A673 (cell line): ENCODE measurements at regions not wholly inside any gene's neighbourhood (a gene's known extent, or its start where the extent isn't known, plus 50 kb on each side); places are given as distances from the start of the nearest gene placed in this dataset.

Experiments
- EZH2 ChIP-seq: fragments of 200-600 bp; sonication (generic); IDR thresholded peaks from 2 replicates; pipeline ENCODE4 v1.6.1; 2017; ENCODE audit warnings: borderline replicate concordance, low read depth, mild to moderate bottlenecking, mixed read lengths, antibody characterized with exemption, low read length; ENCODE audit not compliant: poor library complexity, severe bottlenecking
- TF ChIP-seq, protein P1 (sequence below): fragments of 300-800, 200-600 bp; sonication (generic); conservative IDR thresholded peaks from 2 replicates; pipeline ENCODE4 v1.5.1; 2017; ENCODE audit warnings: low read depth, mild to moderate bottlenecking, antibody characterized with exemption, low read length, moderate library complexity, mixed read lengths

DNA sequence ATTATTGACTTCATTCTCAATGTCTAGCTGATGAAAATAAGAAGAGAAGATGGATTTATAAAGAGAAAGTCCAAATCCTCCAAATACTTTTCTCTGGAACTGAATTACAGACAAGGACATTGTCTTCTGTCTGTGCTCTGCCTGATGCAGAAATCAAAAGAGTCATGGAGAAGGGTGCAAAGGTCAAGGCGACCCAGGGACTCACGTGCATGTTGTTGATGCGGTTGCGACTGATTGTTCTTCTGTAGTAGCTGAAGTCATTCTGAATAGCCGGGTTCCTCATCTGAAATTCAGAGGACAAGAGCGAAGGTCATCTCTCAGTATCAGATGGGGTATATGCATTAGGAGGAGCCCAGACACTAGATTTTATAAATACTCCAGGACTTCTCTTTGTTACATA, 104.4 kb downstream of the CYRIA start:
- TF ChIP-seq, protein P1, sequence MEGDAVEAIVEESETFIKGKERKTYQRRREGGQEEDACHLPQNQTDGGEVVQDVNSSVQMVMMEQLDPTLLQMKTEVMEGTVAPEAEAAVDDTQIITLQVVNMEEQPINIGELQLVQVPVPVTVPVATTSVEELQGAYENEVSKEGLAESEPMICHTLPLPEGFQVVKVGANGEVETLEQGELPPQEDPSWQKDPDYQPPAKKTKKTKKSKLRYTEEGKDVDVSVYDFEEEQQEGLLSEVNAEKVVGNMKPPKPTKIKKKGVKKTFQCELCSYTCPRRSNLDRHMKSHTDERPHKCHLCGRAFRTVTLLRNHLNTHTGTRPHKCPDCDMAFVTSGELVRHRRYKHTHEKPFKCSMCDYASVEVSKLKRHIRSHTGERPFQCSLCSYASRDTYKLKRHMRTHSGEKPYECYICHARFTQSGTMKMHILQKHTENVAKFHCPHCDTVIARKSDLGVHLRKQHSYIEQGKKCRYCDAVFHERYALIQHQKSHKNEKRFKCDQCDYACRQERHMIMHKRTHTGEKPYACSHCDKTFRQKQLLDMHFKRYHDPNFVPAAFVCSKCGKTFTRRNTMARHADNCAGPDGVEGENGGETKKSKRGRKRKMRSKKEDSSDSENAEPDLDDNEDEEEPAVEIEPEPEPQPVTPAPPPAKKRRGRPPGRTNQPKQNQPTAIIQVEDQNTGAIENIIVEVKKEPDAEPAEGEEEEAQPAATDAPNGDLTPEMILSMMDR, result no peak
- TF ChIP-seq EZH2, result no peak
